PFSK-1 (cell line): ENCODE measurements at regions not wholly inside any gene's neighbourhood (a gene's known extent, or its start where the extent isn't known, plus 50 kb on each side); places are given as distances from the start of the nearest gene placed in this dataset.

Source experiments
- FOXP2 ChIP-seq: optimal IDR thresholded peaks from 2 replicates; pipeline ENCODE3; 2011; ENCODE audit warnings: borderline replicate concordance, control low read depth, inconsistent platforms; ENCODE audit not compliant: insufficient read depth; ENCODE audit errors: extremely low read length, extremely low read depth
- POLR2AphosphoS5 ChIP-seq: IDR thresholded peaks from 2 replicates; pipeline ENCODE4 v1.6.1; 2012; ENCODE audit warnings: low read depth, mild to moderate bottlenecking, control low read depth, low read length, moderate library complexity
- REST ChIP-seq, 2 experiments: IDR thresholded peaks; 2 replicates each; pipeline versions ENCODE4 v1.6.1 to v1.8.0; 2011 to 2012; ENCODE audit warnings: low read depth in 2 of 2, low read length in 2 of 2, control low read depth in 1 of 2, inconsistent platforms in 1 of 2, mild to moderate bottlenecking in 1 of 2, moderate library complexity in 1 of 2; ENCODE audit not compliant: insufficient read depth in 1 of 2
- SIN3A ChIP-seq: IDR thresholded peaks from 2 replicates; pipeline ENCODE4 v1.6.1; 2012; ENCODE audit warnings: mild to moderate bottlenecking, low read length, moderate library complexity, borderline replicate concordance; ENCODE audit not compliant: insufficient read depth
- TAF1 ChIP-seq: IDR thresholded peaks from 2 replicates; pipeline ENCODE4 v1.6.1; 2012; ENCODE audit warnings: low read length, control low read depth, borderline replicate concordance; ENCODE audit not compliant: insufficient read depth

GRCh38 chr10:60522617-60523016, 132.9 kb upstream of the ANK3 start:
- TF ChIP-seq SIN3A (no peak), FOXP2 (no peak), REST (IDR thresholded peaks at IDR 0.05; ENCODE audit: insufficient read depth in 1 of 2, low read depth in 2 of 2, low read length in 2 of 2) (no peak), POLR2AphosphoS5 (no peak), TAF1 (no peak)

- peak; percentile 67; the same call in 1 of the 2 replicates for TF ChIP-seq POLR2AphosphoS5
- 0 out of 2 replicates have a peak, but pooled peaks have one; percentile 35 for TF ChIP-seq SIN3A
- no peak for TF ChIP-seq TAF1
- peak; percentile 39 for TF ChIP-seq FOXP2
- TF ChIP-seq REST (IDR thresholded peaks at IDR 0.05; ENCODE audit: insufficient read depth in 1 of 2, low read depth in 2 of 2, low read length in 2 of 2), result peak in 1 of 2 experiments; percentile 71; a peak in 1 of 4 replicates
Measured at GRCh38 chr10:60521974-60522405, 132.3 kb upstream of the ANK3 start.

DNA sequence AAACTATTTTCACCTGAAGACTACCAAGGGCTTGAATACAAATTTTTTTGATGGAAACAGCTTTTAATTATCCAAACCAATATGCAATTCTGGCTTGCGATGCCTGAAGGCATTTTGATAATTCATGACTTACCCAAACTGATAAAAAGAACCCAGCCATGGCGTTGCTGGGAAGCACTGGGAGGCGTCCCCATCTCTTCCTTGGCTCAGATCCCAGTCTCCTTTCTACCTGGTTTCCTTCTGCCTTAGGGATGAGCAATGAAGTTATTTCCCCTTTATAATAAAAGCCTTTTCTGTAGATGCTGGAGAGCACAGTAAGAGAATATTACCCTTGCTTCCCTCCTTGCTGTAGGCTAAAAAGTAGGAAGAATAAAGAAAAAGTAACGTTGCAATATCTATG, 129.1 kb upstream of the ANK3 start:
- TF ChIP-seq SIN3A, result no peak
- no peak for TF ChIP-seq FOXP2
- TF ChIP-seq REST (IDR thresholded peaks at IDR 0.05; ENCODE audit: insufficient read depth in 1 of 2, low read depth in 2 of 2, low read length in 2 of 2), result no peak
- TF ChIP-seq POLR2AphosphoS5, result no peak
- TF ChIP-seq TAF1, result no peak

GRCh38 chr10:60517805-60518204, 128.1 kb upstream of the ANK3 start:
- TF ChIP-seq POLR2AphosphoS5, result no peak

- TF ChIP-seq POLR2AphosphoS5 (no peak), TAF1 (no peak), REST (IDR thresholded peaks at IDR 0.05; ENCODE audit: insufficient read depth in 1 of 2, low read depth in 2 of 2, low read length in 2 of 2) (no peak), SIN3A (no peak), FOXP2 (no peak)
Measured at GRCh38 chr10:60513281-60513680, 123.6 kb upstream of the ANK3 start.
